WTC11 (cell line): ENCODE measurements at regions not wholly inside any gene's neighbourhood (a gene's known extent, or its start where the extent isn't known, plus 50 kb on each side); places are given as distances from the start of the nearest gene placed in this dataset.

ENCODE experiments used
- AR ChIP-seq: fragments of 250-450 bp; sonication (Bioruptor Pico); IDR thresholded peaks from 2 replicates; pipeline ENCODE4 v1.9.0; 2021; ENCODE audit warnings: mild to moderate bottlenecking
- ARID4B ChIP-seq: sonication (generic); formaldehyde crosslinking; IDR thresholded peaks from 2 replicates; pipeline ENCODE4 v1.8.0; 2023; ENCODE audit warnings: missing genetic modification reagents, mild to moderate bottlenecking, borderline replicate concordance
- EMX1 ChIP-seq: fragments of 250-450 bp; sonication (Bioruptor Pico); IDR thresholded peaks from 2 replicates; pipeline ENCODE4 v1.8.0; 2021; ENCODE audit warnings: mild to moderate bottlenecking
- ESRRA ChIP-seq: sonication (generic); formaldehyde crosslinking; IDR thresholded peaks from 2 replicates; pipeline ENCODE4 v1.8.1; 2022; ENCODE audit warnings: mild to moderate bottlenecking, missing genetic modification reagents, borderline replicate concordance
- MXD4 ChIP-seq: fragments of 250-450 bp; sonication (Bioruptor Pico); IDR thresholded peaks from 2 replicates; pipeline ENCODE4 v1.8.0; 2021; ENCODE audit warnings: mild to moderate bottlenecking, moderate library complexity, borderline replicate concordance
- NR1H2 ChIP-seq: sonication (generic); formaldehyde crosslinking; IDR thresholded peaks from 2 replicates; pipeline ENCODE4 v1.9.0; 2021; ENCODE audit warnings: mild to moderate bottlenecking, moderate library complexity, missing genetic modification reagents
- PREB ChIP-seq: sonication (generic); formaldehyde crosslinking; IDR thresholded peaks from 2 replicates; pipeline ENCODE4 v1.8.1; 2022; ENCODE audit warnings: mild to moderate bottlenecking, missing genetic modification reagents, moderate library complexity, borderline replicate concordance
- RORB ChIP-seq: fragments of 250-450 bp; sonication (Bioruptor Pico); IDR thresholded peaks from 2 replicates; pipeline ENCODE4 v1.9.0; 2021; ENCODE audit warnings: mild to moderate bottlenecking
- SMAD4 ChIP-seq: sonication (generic); formaldehyde crosslinking; IDR thresholded peaks from 2 replicates; pipeline ENCODE4 v1.8.0; 2022; ENCODE audit warnings: mild to moderate bottlenecking, missing genetic modification reagents
- USF2 ChIP-seq: sonication (generic); formaldehyde crosslinking; IDR thresholded peaks from 2 replicates; pipeline ENCODE4 v1.8.1; 2023; ENCODE audit warnings: mild to moderate bottlenecking, missing genetic modification reagents, moderate library complexity
- ZBTB43 ChIP-seq: sonication (generic); formaldehyde crosslinking; IDR thresholded peaks from 2 replicates; pipeline ENCODE4 v1.8.1; 2023; ENCODE audit warnings: mild to moderate bottlenecking, missing genetic modification reagents
- ZNF532 ChIP-seq: fragments of 250-450 bp; sonication (Bioruptor Pico); IDR thresholded peaks from 2 replicates; pipeline ENCODE4 v1.9.0; 2021; ENCODE audit warnings: mild to moderate bottlenecking, borderline replicate concordance
- TF ChIP-seq, protein P1 (sequence below): sonication (generic); formaldehyde crosslinking; conservative IDR thresholded peaks from 2 replicates; pipeline ENCODE4 v1.8.1; 2022; ENCODE audit warnings: mild to moderate bottlenecking, missing genetic modification reagents
- TF ChIP-seq, protein P2 (sequence below): sonication (generic); formaldehyde crosslinking; IDR thresholded peaks from 2 replicates; pipeline ENCODE4 v1.8.1; 2022; ENCODE audit warnings: low read depth, missing genetic modification reagents, borderline replicate concordance

GRCh38 chr9:13750639-13751038, 471.1 kb upstream of the MPDZ start (continued):
- TF ChIP-seq ARID4B (CRISPR knock-in tag) (no peak), ESRRA (CRISPR knock-in tag) (no peak), EMX1 (CRISPR knock-in tag) (no peak), NR1H2 (CRISPR knock-in tag) (no peak), USF2 (CRISPR knock-in tag) (no peak), PREB (no peak), AR (CRISPR knock-in tag) (no peak), SMAD4 (CRISPR knock-in tag) (no peak), ZBTB43 (CRISPR knock-in tag) (no peak), MXD4 (CRISPR knock-in tag) (no peak), RORB (CRISPR knock-in tag) (no peak), ZNF532 (CRISPR knock-in tag) (no peak)
- TF ChIP-seq, protein P1, sequence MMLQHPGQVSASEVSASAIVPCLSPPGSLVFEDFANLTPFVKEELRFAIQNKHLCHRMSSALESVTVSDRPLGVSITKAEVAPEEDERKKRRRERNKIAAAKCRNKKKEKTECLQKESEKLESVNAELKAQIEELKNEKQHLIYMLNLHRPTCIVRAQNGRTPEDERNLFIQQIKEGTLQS: no peak
- TF ChIP-seq, protein P2, sequence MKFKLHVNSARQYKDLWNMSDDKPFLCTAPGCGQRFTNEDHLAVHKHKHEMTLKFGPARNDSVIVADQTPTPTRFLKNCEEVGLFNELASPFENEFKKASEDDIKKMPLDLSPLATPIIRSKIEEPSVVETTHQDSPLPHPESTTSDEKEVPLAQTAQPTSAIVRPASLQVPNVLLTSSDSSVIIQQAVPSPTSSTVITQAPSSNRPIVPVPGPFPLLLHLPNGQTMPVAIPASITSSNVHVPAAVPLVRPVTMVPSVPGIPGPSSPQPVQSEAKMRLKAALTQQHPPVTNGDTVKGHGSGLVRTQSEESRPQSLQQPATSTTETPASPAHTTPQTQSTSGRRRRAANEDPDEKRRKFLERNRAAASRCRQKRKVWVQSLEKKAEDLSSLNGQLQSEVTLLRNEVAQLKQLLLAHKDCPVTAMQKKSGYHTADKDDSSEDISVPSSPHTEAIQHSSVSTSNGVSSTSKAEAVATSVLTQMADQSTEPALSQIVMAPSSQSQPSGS (CRISPR knock-in tag): no peak
- TF ChIP-seq, all 79 proteins: peak for 0
